OCI-LY1 (cell line): ENCODE measurements at regions not wholly inside any gene's neighbourhood (a gene's known extent, or its start where the extent isn't known, plus 50 kb on each side); places are given as distances from the start of the nearest gene placed in this dataset.

Experiments
- H2AFZ ChIP-seq: fragments of 200-600 bp; sonication (generic), shearing (Covaris generic); 2 replicates; pipeline ENCODE4 v1.6.0; 2014; ENCODE audit warnings: antibody characterized with exemption, mild to moderate bottlenecking, low read length
- H3F3A ChIP-seq: fragments of 200-600 bp; sonication (generic), shearing (Covaris generic); 2 replicates; pipeline ENCODE4 v1.6.0; 2014; ENCODE audit warnings: mild to moderate bottlenecking, antibody characterized with exemption, low read length, moderate library complexity; ENCODE audit not compliant: insufficient read depth
- H3K27ac ChIP-seq: fragments of 200-600 bp; sonication (generic); 2 replicates; pipeline ENCODE4 v1.5.1; 2014; ENCODE audit warnings: low read length, mixed run types, mild to moderate bottlenecking, low read depth; ENCODE audit not compliant: poor library complexity, severe bottlenecking
- H3K27me3 ChIP-seq: fragments of 200-600 bp; sonication (generic); 2 replicates; pipeline ENCODE4 v1.6.0; 2014; ENCODE audit warnings: antibody characterized with exemption, mild to moderate bottlenecking, low read length, moderate library complexity; ENCODE audit not compliant: insufficient read depth
- H3K36me3 ChIP-seq: fragments of 200-600 bp; sonication (generic); 2 replicates; pipeline ENCODE4 v1.6.1; 2014; ENCODE audit warnings: mild to moderate bottlenecking, antibody characterized with exemption, low read length, moderate library complexity, mixed read lengths; ENCODE audit not compliant: insufficient read depth
- H3K4me1 ChIP-seq: fragments of 200-600 bp; sonication (generic); 2 replicates; pipeline ENCODE4 v1.5.1; 2014; ENCODE audit warnings: mild to moderate bottlenecking, low read length, moderate library complexity; ENCODE audit not compliant: insufficient read depth, severe bottlenecking
- H3K4me2 ChIP-seq: fragments of 200-600 bp; sonication (generic), shearing (Covaris generic); 2 replicates; pipeline ENCODE4 v1.6.1; 2014; ENCODE audit warnings: low read length
- H3K4me3 ChIP-seq: fragments of 200-600 bp; sonication (generic); 2 replicates; pipeline ENCODE4 v1.5.1; 2014; ENCODE audit warnings: low read length, low read depth, mild to moderate bottlenecking, mixed read lengths; ENCODE audit not compliant: poor library complexity, severe bottlenecking
- H3K79me2 ChIP-seq: fragments of 200-600 bp; shearing (Covaris generic); 2 replicates; pipeline ENCODE4 v1.6.1; 2016; ENCODE audit warnings: mixed run types, low read length, mixed read lengths; ENCODE audit not compliant: insufficient read depth
- H3K9ac ChIP-seq: fragments of 200-600 bp; sonication (generic), shearing (Covaris generic); 2 replicates; pipeline ENCODE4 v1.6.1; 2014; ENCODE audit warnings: mild to moderate bottlenecking, low read length, mixed read lengths
- H3K9me2 ChIP-seq: fragments of 200-600 bp; sonication (generic), shearing (Covaris generic); 2 replicates; pipeline ENCODE4 v1.6.1; 2014; ENCODE audit warnings: low read depth, mild to moderate bottlenecking, low read length, mixed read lengths
- H3K9me3 ChIP-seq: fragments of 200-600 bp; shearing (Covaris generic); 2 replicates; pipeline ENCODE4 v1.6.1; 2014; ENCODE audit warnings: low read length, mixed read lengths
- H4K20me1 ChIP-seq: fragments of 200-600 bp; sonication (generic), shearing (Covaris generic); 2 replicates; pipeline ENCODE4 v1.6.0; 2016; ENCODE audit warnings: mild to moderate bottlenecking, low read length; ENCODE audit not compliant: insufficient read depth
- EZH2 ChIP-seq: fragments of 200-600 bp; sonication (generic), shearing (Covaris generic); IDR thresholded peaks from 2 replicates; pipeline ENCODE4 v1.8.0; 2017; ENCODE audit warnings: borderline replicate concordance, mixed run types, mild to moderate bottlenecking, antibody characterized with exemption, low read length, moderate library complexity, mixed read lengths
- TF ChIP-seq, protein P1 (sequence below): fragments of 200-600 bp; sonication (generic), shearing (Covaris generic); IDR thresholded peaks from 2 replicates; pipeline ENCODE4 v1.5.1; 2017; ENCODE audit warnings: mild to moderate bottlenecking, antibody characterized with exemption, low read length, moderate library complexity, mixed read lengths

DNA sequence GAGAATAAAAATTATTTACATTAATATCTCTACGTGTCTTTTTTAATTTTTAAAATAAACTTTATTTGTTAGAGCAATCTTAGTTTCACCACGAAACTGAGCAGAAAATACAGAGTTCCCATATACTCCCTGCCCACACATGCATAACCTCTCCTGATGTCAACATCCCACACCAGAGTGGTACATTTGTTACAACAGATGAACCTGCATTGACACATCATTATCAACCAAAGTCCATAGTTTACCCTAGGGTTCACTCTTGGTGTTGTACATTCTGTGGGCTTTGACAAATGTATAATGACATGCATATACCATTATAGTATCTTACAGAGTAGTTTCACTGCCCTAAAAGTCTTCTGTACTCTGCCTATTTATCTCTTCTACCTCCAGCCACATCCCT, 110.6 kb upstream of the OTUD4 start:
- no peak overlapping the region for H2AFZ ChIP-seq
- no peaks in the 10 kb centered on the region for H4K20me1 ChIP-seq
- H3K9me2 ChIP-seq, result no peaks in the 10 kb centered on the region
- TF ChIP-seq, protein P1, sequence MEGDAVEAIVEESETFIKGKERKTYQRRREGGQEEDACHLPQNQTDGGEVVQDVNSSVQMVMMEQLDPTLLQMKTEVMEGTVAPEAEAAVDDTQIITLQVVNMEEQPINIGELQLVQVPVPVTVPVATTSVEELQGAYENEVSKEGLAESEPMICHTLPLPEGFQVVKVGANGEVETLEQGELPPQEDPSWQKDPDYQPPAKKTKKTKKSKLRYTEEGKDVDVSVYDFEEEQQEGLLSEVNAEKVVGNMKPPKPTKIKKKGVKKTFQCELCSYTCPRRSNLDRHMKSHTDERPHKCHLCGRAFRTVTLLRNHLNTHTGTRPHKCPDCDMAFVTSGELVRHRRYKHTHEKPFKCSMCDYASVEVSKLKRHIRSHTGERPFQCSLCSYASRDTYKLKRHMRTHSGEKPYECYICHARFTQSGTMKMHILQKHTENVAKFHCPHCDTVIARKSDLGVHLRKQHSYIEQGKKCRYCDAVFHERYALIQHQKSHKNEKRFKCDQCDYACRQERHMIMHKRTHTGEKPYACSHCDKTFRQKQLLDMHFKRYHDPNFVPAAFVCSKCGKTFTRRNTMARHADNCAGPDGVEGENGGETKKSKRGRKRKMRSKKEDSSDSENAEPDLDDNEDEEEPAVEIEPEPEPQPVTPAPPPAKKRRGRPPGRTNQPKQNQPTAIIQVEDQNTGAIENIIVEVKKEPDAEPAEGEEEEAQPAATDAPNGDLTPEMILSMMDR, result no peak
- TF ChIP-seq EZH2, result no peak
- H3K9ac ChIP-seq, result no peak overlapping the region
- no peaks in the 10 kb centered on the region for H3K4me1 ChIP-seq
- H3K4me2 ChIP-seq, result no peak overlapping the region
- no peaks in the 10 kb centered on the region; the same call in 1 of the 2 replicates for H3K36me3 ChIP-seq
- H3K79me2 ChIP-seq, result no peaks in the 10 kb centered on the region
- H3K4me3 ChIP-seq, result no peak overlapping the region
- H3F3A ChIP-seq, result no peaks in the 10 kb centered on the region
- H3K9me3 ChIP-seq, result peaks cover 6% of the 10 kb centered on the region; the same call in 1 of the 2 replicates
- H3K27ac ChIP-seq, result no peak overlapping the region
- no peaks in the 10 kb centered on the region for H3K27me3 ChIP-seq

DNA sequence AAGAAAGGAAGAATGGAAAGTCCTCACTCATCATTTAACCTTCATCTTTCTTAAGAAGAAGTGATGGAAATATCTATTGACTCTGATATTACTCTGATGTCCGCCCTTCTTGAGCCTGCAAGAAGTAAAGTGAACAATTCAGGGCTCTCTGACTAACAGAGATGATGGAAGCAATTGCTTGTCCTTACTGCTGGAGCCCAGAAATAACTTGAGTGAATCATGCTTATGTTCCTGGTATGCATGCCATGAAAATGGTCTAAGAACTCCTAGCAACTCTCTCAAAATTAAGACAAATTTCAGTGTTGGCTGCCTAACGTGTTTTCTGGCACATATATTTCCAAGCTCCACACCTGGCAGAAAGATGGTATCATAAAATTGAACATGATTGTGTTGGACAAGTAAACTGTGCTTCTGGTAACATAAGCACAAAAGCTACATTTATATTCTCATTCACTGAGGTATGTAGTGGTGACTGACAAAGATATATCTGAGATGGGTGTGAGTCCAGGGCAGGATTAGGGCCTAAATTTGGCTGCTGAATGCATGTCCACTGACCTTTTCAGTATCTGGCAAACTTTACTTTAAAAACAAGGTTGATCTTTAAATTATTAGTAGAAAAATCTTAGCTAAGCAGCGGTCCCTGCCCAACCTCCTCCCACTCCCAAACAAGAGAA, 109.2 kb upstream of the OTUD4 start:
- Histone ChIP-seq H3K27ac (no peak overlapping the region), H3K36me3 (no peaks in the 10 kb centered on the region; the same call in 1 of the 2 replicates), H2AFZ (no peak overlapping the region), H3K4me1 (no peaks in the 10 kb centered on the region), H3K4me3 (no peak overlapping the region), H3F3A (no peaks in the 10 kb centered on the region), H3K27me3 (no peaks in the 10 kb centered on the region), H3K4me2 (no peak overlapping the region), H3K9me3 (peaks cover 6% of the 10 kb centered on the region; the same call in 1 of the 2 replicates), H4K20me1 (no peaks in the 10 kb centered on the region), H3K9ac (no peak overlapping the region), H3K9me2 (no peaks in the 10 kb centered on the region), H3K79me2 (no peaks in the 10 kb centered on the region)
- TF ChIP-seq, protein P1, result no peak
- TF ChIP-seq EZH2, result no peak

DNA sequence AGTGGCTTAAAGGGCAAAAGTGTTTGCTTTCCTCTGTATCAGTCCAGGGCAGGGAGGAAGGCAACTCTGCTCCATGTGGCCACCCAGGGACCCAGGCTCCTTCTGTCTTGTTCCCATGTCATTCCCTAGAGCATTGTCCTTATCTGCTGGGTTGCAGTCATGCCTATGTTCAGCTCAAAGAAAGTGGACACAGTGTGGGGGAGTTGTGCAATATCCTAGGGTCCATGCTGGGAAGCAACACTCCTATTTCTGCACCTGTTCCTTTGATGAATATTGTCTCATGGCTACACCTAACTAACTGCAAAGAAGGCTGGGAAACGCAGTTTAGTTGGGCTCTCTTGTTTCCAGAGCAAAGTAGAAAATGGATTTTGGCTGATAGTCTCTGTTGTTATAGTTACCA, 107.0 kb upstream of the OTUD4 start:
- Histone ChIP-seq H3K4me2 (no peak overlapping the region), H3K4me1 (no peaks in the 10 kb centered on the region), H3K9me3 (peaks cover 6% of the 10 kb centered on the region; the same call in 1 of the 2 replicates), H4K20me1 (no peaks in the 10 kb centered on the region), H3K27me3 (no peaks in the 10 kb centered on the region), H3K4me3 (no peak overlapping the region), H3F3A (no peaks in the 10 kb centered on the region), H3K79me2 (no peaks in the 10 kb centered on the region), H2AFZ (no peak overlapping the region), H3K36me3 (no peaks in the 10 kb centered on the region; the same call in 1 of the 2 replicates), H3K27ac (no peak overlapping the region), H3K9me2 (no peaks in the 10 kb centered on the region), H3K9ac (no peak overlapping the region)
- TF ChIP-seq, protein P1, result no peak
- TF ChIP-seq EZH2, result no peak
